GM12873 (cell line): ENCODE measurements at regions not wholly inside any gene's neighbourhood (a gene's known extent, or its start where the extent isn't known, plus 50 kb on each side); places are given as distances from the start of the nearest gene placed in this dataset.

ENCODE experiments used
- CTCF ChIP-seq: IDR thresholded peaks from 2 replicates; pipeline ENCODE4 v1.5.1; 2012; ENCODE audit warnings: low read depth, mild to moderate bottlenecking, moderate library complexity, low read length, control low read depth; ENCODE audit not compliant: insufficient read depth; ENCODE audit errors: missing control alignments

- no peak for TF ChIP-seq CTCF
Measured at GRCh38 chr3:194053136-194053535, 82.8 kb upstream of the HES1 start.

- TF ChIP-seq CTCF = no peak
Measured at GRCh38 chr3:194054016-194054415, 81.9 kb upstream of the HES1 start.

GRCh38 chr3:194054540-194054939, 81.4 kb upstream of the HES1 start:
- TF ChIP-seq CTCF = no peak

- TF ChIP-seq CTCF = no peak
Measured at GRCh38 chr3:194054961-194055360, 81.0 kb upstream of the HES1 start.

- TF ChIP-seq CTCF = no peak
Measured at GRCh38 chr3:194056731-194057415, 79.1 kb upstream of the HES1 start.

- TF ChIP-seq CTCF = no peak
Measured at GRCh38 chr3:194057570-194058188, 78.3 kb upstream of the HES1 start.

GRCh38 chr3:194058189-194058571, 77.8 kb upstream of the HES1 start:
- TF ChIP-seq CTCF = no peak
